22Rv1 (cell line): ENCODE measurements at regions not wholly inside any gene's neighbourhood (a gene's known extent, or its start where the extent isn't known, plus 50 kb on each side); places are given as distances from the start of the nearest gene placed in this dataset.

Experiments used
- CTCF ChIP-seq: fragments of 450-650 bp; IDR thresholded peaks from 2 replicates; pipeline ENCODE4 v1.5.1; 2017; ENCODE audit warnings: mild to moderate bottlenecking
- ZFX ChIP-seq: fragments of 450-650 bp; IDR thresholded peaks from 2 replicates; pipeline ENCODE4 v1.6.1; 2017; ENCODE audit warnings: antibody characterized with exemption, borderline replicate concordance

- no peak for TF ChIP-seq CTCF
- no peak for TF ChIP-seq ZFX
Measured at GRCh38 chr13:42707048-42707447, 74.3 kb upstream of the FAM216B start.
